Chondrocyte (in vitro differentiated cells): ENCODE measurements at regions not wholly inside any gene's neighbourhood (a gene's known extent, or its start where the extent isn't known, plus 50 kb on each side); places are given as distances from the start of the nearest gene placed in this dataset.
A peak's percentile ranks its signal among the peaks of the same experiment; 100 is the strongest.

Experiments used
- DNase-seq: peaks from one replicate; pipeline ENCODE4 v3.0.0; 2021; ENCODE audit warnings: mixed read lengths, low spot score
- H3K27ac Mint-ChIP-seq: one replicate; pipeline ENCODE4 v1.8.0; 2021; ENCODE audit warnings: mild to moderate bottlenecking, moderate library complexity, mixed read lengths; ENCODE audit not compliant: unreplicated experiment
- H3K27me3 Mint-ChIP-seq: 2 replicates; pipeline ENCODE4 v1.8.0; 2021; ENCODE audit warnings: low read depth, mixed read lengths
- H3K36me3 Mint-ChIP-seq: 2 replicates; pipeline ENCODE4 v1.8.0; 2021; ENCODE audit warnings: low read depth, mixed read lengths
- H3K4me1 Mint-ChIP-seq: 2 replicates; pipeline ENCODE4 v1.8.0; 2021; ENCODE audit warnings: low read depth, mild to moderate bottlenecking, mixed read lengths
- H3K4me3 Mint-ChIP-seq: one replicate; pipeline ENCODE4 v1.8.0; 2021; ENCODE audit warnings: mild to moderate bottlenecking, moderate library complexity, mixed read lengths; ENCODE audit not compliant: unreplicated experiment
- H3K9me3 Mint-ChIP-seq: 2 replicates; pipeline ENCODE4 v1.8.0; 2021; ENCODE audit warnings: low read depth, mixed read lengths
- CTCF ChIP-seq: fragments of 200-600 bp; sonication (generic); IDR thresholded peaks from 2 replicates; pipeline ENCODE4 v1.5.0; 2021; ENCODE audit warnings: antibody characterized with exemption, mild to moderate bottlenecking, moderate library complexity

- H3K4me3 Mint-ChIP-seq = no peak overlapping the region
- no peak for DNase-seq
- H3K4me1 Mint-ChIP-seq = peaks cover 53% of the 10 kb centered on the region
- H3K27me3 Mint-ChIP-seq = no peaks in the 10 kb centered on the region
- peak; percentile 42 for TF ChIP-seq CTCF
- peak overlapping the region; percentile 65 for H3K27ac Mint-ChIP-seq
- H3K36me3 Mint-ChIP-seq = peaks cover 2% of the 10 kb centered on the region
- H3K9me3 Mint-ChIP-seq = peaks cover 2% of the 10 kb centered on the region
These were observed 160.8 kb downstream of the COL6A3 start for GRCh38 chr2:237253046-237253702.

- Mint-ChIP-seq H3K36me3 (no peaks in the 10 kb centered on the region), H3K27me3 (no peaks in the 10 kb centered on the region), H3K4me3 (no peak overlapping the region), H3K4me1 (peaks cover 65% of the 10 kb centered on the region), H3K27ac (peak overlapping the region; percentile 85), H3K9me3 (no peaks in the 10 kb centered on the region)
- no peak for DNase-seq
- TF ChIP-seq CTCF = no peak
These were observed 159.5 kb downstream of the COL6A3 start for GRCh38 chr2:237254369-237254861.

GRCh38 chr2:237254911-237255578, 158.9 kb downstream of the COL6A3 start:
- Mint-ChIP-seq H3K4me1 (peaks cover 72% of the 10 kb centered on the region), H3K4me3 (no peak overlapping the region), H3K36me3 (no peaks in the 10 kb centered on the region), H3K27me3 (no peaks in the 10 kb centered on the region), H3K9me3 (no peaks in the 10 kb centered on the region), H3K27ac (peak overlapping the region; percentile 85)
- no peak for TF ChIP-seq CTCF
- DNase-seq = no peak

GRCh38 chr2:237256887-237257286, 157.1 kb downstream of the COL6A3 start:
- Mint-ChIP-seq H3K27ac (peak overlapping the region; percentile 85), H3K4me1 (peaks cover 79% of the 10 kb centered on the region), H3K36me3 (no peaks in the 10 kb centered on the region), H3K4me3 (no peak overlapping the region), H3K9me3 (no peaks in the 10 kb centered on the region), H3K27me3 (no peaks in the 10 kb centered on the region)
- TF ChIP-seq CTCF = no peak
- DNase-seq = no peak

- peak overlapping the region; percentile 85 for H3K27ac Mint-ChIP-seq
These were observed 156.5 kb downstream of the COL6A3 start for GRCh38 chr2:237257471-237257951.

More at GRCh38 chr2:237257471-237257951, 156.5 kb downstream of the COL6A3 start:
- no peak for TF ChIP-seq CTCF
- Mint-ChIP-seq H3K4me1 (peaks cover 85% of the 10 kb centered on the region), H3K9me3 (no peaks in the 10 kb centered on the region), H3K27me3 (no peaks in the 10 kb centered on the region), H3K4me3 (no peak overlapping the region), H3K36me3 (no peaks in the 10 kb centered on the region)
- DNase-seq = no peak
